Left ventricle myocardium inferior (tissue), 1 donor: ENCODE measurements at regions not wholly inside any gene's neighbourhood (a gene's known extent, or its start where the extent isn't known, plus 50 kb on each side); places are given as distances from the start of the nearest gene placed in this dataset.

Source experiments
- DNase-seq: peaks from one replicate; pipeline ENCODE4 v3.0.0-alpha.2; 2020
- H3K27ac ChIP-seq: fragments of 200-600 bp; replicated peaks from 2 replicates; pipeline ENCODE4 v1.8.0; 2021
- H3K27me3 ChIP-seq: fragments of 200-600 bp; 2 replicates; pipeline ENCODE4 v1.8.0; 2021; ENCODE audit warnings: low read depth
- H3K36me3 ChIP-seq: fragments of 200-600 bp; 2 replicates; pipeline ENCODE4 v1.8.0; 2021
- H3K4me1 ChIP-seq: fragments of 200-600 bp; 2 replicates; pipeline ENCODE4 v1.8.0; 2021
- H3K4me3 ChIP-seq: fragments of 200-600 bp; 2 replicates; pipeline ENCODE4 v1.8.0; 2021; ENCODE audit warnings: mild to moderate bottlenecking, moderate library complexity
- H3K9me3 ChIP-seq: fragments of 200-600 bp; replicated peaks from 2 replicates; pipeline ENCODE4 v1.8.0; 2021
- intact Hi-C: fragments of 100-400 bp; cut with micrococcal nuclease; formaldehyde crosslinking; loops from one replicate; pipeline ENCODE4 v1.11.0; 2022
- TF ChIP-seq, protein P1 (sequence below): fragments of 200-600 bp; IDR thresholded peaks from 2 replicates; pipeline ENCODE4 v1.8.0; 2021; ENCODE audit warnings: antibody characterized with exemption, mild to moderate bottlenecking, borderline replicate concordance
- donor health status: DM: no; HTN: yes; CAD: no; lungs with severe emphysema.

DNA sequence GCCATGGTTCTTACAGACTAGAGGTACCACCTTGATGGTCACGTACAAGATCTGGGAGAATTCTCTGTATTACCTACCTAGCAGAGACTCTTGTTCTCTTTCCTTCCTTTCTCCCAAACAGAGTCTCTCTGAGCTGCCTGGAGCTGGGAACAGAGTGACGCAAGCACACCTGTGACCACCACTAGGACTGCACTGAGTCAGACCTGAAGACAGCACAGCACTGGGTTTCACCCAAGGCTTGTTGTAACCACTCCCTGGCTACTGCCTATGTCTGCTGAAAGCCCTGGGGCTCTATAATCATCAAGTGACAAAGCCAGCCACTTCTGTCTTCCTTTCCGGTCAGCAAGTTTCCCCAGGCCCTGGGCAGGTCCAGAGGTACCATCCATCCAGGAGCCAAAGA, 293.3 kb upstream of the CNTN4 start:
- Histone ChIP-seq H3K27ac (no peak overlapping the region), H3K9me3 (peaks cover 71% of the 10 kb centered on the region), H3K27me3 (no peaks in the 10 kb centered on the region), H3K4me1 (no peaks in the 10 kb centered on the region), H3K36me3 (no peaks in the 10 kb centered on the region), H3K4me3 (no peak overlapping the region)
- intact Hi-C loops: no loop called here
- DNase-seq: no peak
- TF ChIP-seq, protein P1, sequence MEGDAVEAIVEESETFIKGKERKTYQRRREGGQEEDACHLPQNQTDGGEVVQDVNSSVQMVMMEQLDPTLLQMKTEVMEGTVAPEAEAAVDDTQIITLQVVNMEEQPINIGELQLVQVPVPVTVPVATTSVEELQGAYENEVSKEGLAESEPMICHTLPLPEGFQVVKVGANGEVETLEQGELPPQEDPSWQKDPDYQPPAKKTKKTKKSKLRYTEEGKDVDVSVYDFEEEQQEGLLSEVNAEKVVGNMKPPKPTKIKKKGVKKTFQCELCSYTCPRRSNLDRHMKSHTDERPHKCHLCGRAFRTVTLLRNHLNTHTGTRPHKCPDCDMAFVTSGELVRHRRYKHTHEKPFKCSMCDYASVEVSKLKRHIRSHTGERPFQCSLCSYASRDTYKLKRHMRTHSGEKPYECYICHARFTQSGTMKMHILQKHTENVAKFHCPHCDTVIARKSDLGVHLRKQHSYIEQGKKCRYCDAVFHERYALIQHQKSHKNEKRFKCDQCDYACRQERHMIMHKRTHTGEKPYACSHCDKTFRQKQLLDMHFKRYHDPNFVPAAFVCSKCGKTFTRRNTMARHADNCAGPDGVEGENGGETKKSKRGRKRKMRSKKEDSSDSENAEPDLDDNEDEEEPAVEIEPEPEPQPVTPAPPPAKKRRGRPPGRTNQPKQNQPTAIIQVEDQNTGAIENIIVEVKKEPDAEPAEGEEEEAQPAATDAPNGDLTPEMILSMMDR: no peak

DNA sequence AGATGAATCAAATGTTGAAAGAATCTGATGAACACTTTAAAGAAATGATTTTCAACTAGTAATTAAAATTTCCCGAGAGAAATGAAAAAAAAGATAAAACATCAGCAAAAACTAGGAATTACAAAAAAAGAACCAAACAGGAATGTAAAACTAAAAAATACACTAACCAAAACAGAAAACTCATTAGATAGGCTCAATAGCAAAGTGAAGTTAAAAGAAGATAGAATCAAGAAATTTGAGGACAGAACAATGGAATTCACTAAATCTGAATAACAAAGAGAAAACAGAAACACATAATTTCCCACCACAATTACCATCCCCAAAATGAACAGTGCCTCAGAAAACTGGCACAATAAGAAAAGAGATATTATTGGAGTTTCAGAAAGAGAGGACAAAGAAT, 290.1 kb upstream of the CNTN4 start:
- TF ChIP-seq, protein P1: no peak

DNA sequence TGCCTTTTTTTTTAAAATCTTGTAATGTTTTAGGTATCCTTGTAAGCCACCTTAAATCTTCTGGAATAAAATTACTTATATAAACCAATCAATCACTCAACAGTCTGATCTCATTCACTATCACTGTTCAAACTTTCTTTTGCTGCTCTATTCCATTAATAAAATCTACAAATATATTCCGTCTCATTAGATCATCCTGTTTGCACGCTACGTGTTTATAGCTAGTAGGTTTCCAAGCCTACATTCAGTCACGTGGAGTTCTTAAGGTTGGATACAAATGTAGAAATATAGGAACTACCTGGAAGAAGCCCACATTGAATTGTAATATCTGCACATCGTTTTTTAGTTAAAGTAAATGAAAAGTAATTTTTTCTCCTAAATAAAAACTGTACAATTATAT, 274.8 kb upstream of the CNTN4 start:
- Histone ChIP-seq H3K36me3 (no peaks in the 10 kb centered on the region), H3K9me3 (no peaks in the 10 kb centered on the region), H3K27me3 (no peaks in the 10 kb centered on the region), H3K27ac (no peak overlapping the region), H3K4me3 (no peak overlapping the region), H3K4me1 (no peaks in the 10 kb centered on the region)
- TF ChIP-seq, protein P1: no peak
- intact Hi-C loops: no loop called here
- DNase-seq: no peak

More for the DNA sequence above, 290.1 kb upstream of the CNTN4 start:
- intact Hi-C loops: no loop called here
- DNase-seq: no peak
- Histone ChIP-seq H3K9me3 (peaks cover 65% of the 10 kb centered on the region), H3K27ac (no peak overlapping the region), H3K27me3 (no peaks in the 10 kb centered on the region), H3K36me3 (no peaks in the 10 kb centered on the region), H3K4me3 (no peak overlapping the region), H3K4me1 (no peaks in the 10 kb centered on the region)

DNA sequence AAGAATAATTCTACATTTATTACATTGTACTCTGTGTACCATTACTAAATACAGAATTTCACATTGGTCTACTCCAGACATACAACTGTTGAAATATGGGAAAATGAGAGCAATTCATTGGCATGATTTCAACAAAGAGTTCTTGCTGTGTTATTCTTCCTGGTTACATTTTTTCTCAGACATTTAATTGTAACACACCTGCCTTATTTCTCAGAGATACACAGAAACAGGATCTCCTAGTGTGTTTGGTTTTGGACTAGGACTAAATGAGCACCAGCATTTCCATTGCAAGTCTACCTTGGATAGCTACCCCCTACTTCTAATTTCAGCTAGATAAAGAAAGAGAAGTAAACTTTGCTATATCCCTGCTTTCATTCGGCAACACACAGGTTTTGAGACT, 274.3 kb upstream of the CNTN4 start:
- Histone ChIP-seq H3K27ac (no peak overlapping the region), H3K9me3 (no peaks in the 10 kb centered on the region), H3K4me1 (no peaks in the 10 kb centered on the region), H3K4me3 (no peak overlapping the region), H3K27me3 (no peaks in the 10 kb centered on the region), H3K36me3 (no peaks in the 10 kb centered on the region)
- no peak for DNase-seq
- TF ChIP-seq, protein P1: no peak
- intact Hi-C loops: no loop called here

DNA sequence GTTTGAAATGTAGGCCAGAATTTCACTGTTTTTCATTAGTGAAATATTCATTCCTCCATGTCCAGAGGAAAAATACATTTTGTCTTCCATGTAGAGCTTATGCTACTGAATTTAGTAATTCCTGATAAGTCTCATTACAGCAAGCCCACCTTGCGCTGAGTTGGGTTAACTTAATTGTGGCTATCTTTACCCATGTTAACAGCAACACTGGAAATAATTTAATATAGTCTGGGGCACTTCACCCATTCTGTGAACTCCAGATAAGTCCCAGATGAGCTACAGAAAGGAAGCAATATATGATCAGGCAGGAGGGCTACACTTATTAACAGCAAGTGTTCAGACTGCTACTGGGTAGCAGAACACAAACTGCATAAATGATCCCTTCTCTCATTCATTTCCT, 270.1 kb upstream of the CNTN4 start:
- intact Hi-C loops: no loop called here

More for the DNA sequence above, 270.1 kb upstream of the CNTN4 start:
- Histone ChIP-seq H3K27me3 (no peaks in the 10 kb centered on the region), H3K9me3 (no peaks in the 10 kb centered on the region), H3K36me3 (no peaks in the 10 kb centered on the region), H3K4me1 (no peaks in the 10 kb centered on the region), H3K27ac (no peak overlapping the region), H3K4me3 (no peak overlapping the region)
- TF ChIP-seq, protein P1: no peak
- DNase-seq: no peak
